ENCODE measurements at regions not wholly inside any gene's neighbourhood (a gene's known extent, or its start where the extent isn't known, plus 50 kb on each side); places are given as distances from the start of the nearest gene placed in this dataset.

DNA sequence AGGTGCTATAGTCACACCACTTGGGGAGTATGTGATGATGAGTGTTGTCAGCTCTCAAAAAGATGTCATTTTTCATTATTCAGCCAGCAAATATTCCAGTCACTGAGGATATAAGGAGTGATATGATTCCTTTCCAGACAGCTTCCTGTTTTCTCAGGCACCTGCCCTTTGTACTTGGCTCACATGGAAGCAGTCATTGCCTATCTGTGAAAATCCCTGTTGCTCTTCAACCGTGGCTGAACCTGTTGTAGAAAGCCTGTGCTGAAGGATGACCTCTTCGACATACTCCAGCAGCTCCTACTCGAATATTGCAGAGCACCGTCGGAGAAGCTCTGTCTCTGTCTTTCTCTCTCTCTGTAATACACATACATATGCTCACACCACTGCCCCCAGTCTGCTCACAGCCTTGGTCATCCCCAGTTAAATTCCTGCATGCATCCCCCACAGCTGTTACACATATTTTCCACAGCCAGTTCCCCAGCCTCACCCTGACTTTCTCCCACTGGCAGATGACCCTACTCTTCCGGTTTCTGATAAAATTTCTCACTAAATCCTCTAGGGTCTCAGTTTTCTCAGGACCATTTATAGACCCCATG lies 204.2 kb upstream of the ARGLU1 start:
- no peak overlapping the region for H3K27ac ChIP-seq (ENCODE audit: low read depth in 2 of 2, low read length in 1 of 2)
- H3K9ac ChIP-seq: no peak overlapping the region
- ChIA-PET CTCF (no interaction called here), POLR2A (no interaction called here)
- H2AFZ ChIP-seq (ENCODE audit: low read depth): no peak overlapping the region
- no peaks in the 10 kb centered on the region for H3K9me3 ChIP-seq
- no peaks in the 10 kb centered on the region for H3K79me2 ChIP-seq (ENCODE audit: insufficient read depth)
- H3K9me2 ChIP-seq: no peaks in the 10 kb centered on the region
- 15% methylated on average over 6 of the region's 6 CpGs for whole genome bisulfite sequencing (ENCODE audit: low lambda C conversion rate)
- no peaks in the 10 kb centered on the region for H3F3A ChIP-seq (replicated peaks; ENCODE audit: insufficient read depth)
- no peak overlapping the region for H3K4me3 ChIP-seq (ENCODE audit: low read depth in 2 of 2, low read length in 1 of 2)
- H3K27me3 ChIP-seq (ENCODE audit: insufficient read depth): no peaks in the 10 kb centered on the region
- H3K4me2 ChIP-seq: no peak overlapping the region
- no peaks in the 10 kb centered on the region for H3K36me3 ChIP-seq (replicated peaks in 1 of 2; ENCODE audit: control insufficient read depth in 1 of 2, insufficient read depth in 2 of 2, low read length in 1 of 2)
- DNase-seq: no peak
- TF ChIP-seq JUND (IDR thresholded peaks at IDR 0.05): no peak
- TF ChIP-seq RXRA (IDR thresholded peaks at IDR 0.05; ENCODE audit: borderline replicate concordance, low read depth): no peak
- TF ChIP-seq NRF1 (IDR thresholded peaks at IDR 0.05; ENCODE audit: low read depth, low read length): no peak
- TF ChIP-seq MXI1 (IDR thresholded peaks at IDR 0.05; ENCODE audit: low read depth, low read length): no peak
- TF ChIP-seq, protein P1, sequence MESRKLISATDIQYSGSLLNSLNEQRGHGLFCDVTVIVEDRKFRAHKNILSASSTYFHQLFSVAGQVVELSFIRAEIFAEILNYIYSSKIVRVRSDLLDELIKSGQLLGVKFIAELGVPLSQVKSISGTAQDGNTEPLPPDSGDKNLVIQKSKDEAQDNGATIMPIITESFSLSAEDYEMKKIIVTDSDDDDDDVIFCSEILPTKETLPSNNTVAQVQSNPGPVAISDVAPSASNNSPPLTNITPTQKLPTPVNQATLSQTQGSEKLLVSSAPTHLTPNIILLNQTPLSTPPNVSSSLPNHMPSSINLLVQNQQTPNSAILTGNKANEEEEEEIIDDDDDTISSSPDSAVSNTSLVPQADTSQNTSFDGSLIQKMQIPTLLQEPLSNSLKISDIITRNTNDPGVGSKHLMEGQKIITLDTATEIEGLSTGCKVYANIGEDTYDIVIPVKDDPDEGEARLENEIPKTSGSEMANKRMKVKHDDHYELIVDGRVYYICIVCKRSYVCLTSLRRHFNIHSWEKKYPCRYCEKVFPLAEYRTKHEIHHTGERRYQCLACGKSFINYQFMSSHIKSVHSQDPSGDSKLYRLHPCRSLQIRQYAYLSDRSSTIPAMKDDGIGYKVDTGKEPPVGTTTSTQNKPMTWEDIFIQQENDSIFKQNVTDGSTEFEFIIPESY (IDR thresholded peaks at IDR 0.05; ENCODE audit: borderline replicate concordance, low read depth): no peak
- TF ChIP-seq FOXJ3 (CRISPR knock-in tag; IDR thresholded peaks at IDR 0.05): no peak
- TF ChIP-seq, protein P2, sequence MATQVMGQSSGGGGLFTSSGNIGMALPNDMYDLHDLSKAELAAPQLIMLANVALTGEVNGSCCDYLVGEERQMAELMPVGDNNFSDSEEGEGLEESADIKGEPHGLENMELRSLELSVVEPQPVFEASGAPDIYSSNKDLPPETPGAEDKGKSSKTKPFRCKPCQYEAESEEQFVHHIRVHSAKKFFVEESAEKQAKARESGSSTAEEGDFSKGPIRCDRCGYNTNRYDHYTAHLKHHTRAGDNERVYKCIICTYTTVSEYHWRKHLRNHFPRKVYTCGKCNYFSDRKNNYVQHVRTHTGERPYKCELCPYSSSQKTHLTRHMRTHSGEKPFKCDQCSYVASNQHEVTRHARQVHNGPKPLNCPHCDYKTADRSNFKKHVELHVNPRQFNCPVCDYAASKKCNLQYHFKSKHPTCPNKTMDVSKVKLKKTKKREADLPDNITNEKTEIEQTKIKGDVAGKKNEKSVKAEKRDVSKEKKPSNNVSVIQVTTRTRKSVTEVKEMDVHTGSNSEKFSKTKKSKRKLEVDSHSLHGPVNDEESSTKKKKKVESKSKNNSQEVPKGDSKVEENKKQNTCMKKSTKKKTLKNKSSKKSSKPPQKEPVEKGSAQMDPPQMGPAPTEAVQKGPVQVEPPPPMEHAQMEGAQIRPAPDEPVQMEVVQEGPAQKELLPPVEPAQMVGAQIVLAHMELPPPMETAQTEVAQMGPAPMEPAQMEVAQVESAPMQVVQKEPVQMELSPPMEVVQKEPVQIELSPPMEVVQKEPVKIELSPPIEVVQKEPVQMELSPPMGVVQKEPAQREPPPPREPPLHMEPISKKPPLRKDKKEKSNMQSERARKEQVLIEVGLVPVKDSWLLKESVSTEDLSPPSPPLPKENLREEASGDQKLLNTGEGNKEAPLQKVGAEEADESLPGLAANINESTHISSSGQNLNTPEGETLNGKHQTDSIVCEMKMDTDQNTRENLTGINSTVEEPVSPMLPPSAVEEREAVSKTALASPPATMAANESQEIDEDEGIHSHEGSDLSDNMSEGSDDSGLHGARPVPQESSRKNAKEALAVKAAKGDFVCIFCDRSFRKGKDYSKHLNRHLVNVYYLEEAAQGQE (IDR thresholded peaks at IDR 0.05; ENCODE audit: low read depth, low read length): no peak
- TF ChIP-seq RFX5 (IDR thresholded peaks at IDR 0.05; ENCODE audit: low read length): no peak
- no peak for TF ChIP-seq FOSL2 (IDR thresholded peaks at IDR 0.05; ENCODE audit: borderline replicate concordance, low read depth)
- no peak for TF ChIP-seq YY1 (IDR thresholded peaks at IDR 0.05; ENCODE audit: low read depth)
- no peak for TF ChIP-seq POLR2AphosphoS5 (IDR thresholded peaks at IDR 0.05; ENCODE audit: low read depth, low read length)
- TF ChIP-seq EZH2phosphoT487 (IDR thresholded peaks at IDR 0.05; ENCODE audit: borderline replicate concordance, low read depth): no peak
- TF ChIP-seq, protein P3, sequence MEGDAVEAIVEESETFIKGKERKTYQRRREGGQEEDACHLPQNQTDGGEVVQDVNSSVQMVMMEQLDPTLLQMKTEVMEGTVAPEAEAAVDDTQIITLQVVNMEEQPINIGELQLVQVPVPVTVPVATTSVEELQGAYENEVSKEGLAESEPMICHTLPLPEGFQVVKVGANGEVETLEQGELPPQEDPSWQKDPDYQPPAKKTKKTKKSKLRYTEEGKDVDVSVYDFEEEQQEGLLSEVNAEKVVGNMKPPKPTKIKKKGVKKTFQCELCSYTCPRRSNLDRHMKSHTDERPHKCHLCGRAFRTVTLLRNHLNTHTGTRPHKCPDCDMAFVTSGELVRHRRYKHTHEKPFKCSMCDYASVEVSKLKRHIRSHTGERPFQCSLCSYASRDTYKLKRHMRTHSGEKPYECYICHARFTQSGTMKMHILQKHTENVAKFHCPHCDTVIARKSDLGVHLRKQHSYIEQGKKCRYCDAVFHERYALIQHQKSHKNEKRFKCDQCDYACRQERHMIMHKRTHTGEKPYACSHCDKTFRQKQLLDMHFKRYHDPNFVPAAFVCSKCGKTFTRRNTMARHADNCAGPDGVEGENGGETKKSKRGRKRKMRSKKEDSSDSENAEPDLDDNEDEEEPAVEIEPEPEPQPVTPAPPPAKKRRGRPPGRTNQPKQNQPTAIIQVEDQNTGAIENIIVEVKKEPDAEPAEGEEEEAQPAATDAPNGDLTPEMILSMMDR (IDR thresholded peaks at IDR 0.05): no peak
- TF ChIP-seq CHD2 (IDR thresholded peaks at IDR 0.05; ENCODE audit: low read length, partially characterized antibody): no peak
- TF ChIP-seq RCOR1 (IDR thresholded peaks at IDR 0.05; ENCODE audit: low read length): no peak
- TF ChIP-seq, protein P4, sequence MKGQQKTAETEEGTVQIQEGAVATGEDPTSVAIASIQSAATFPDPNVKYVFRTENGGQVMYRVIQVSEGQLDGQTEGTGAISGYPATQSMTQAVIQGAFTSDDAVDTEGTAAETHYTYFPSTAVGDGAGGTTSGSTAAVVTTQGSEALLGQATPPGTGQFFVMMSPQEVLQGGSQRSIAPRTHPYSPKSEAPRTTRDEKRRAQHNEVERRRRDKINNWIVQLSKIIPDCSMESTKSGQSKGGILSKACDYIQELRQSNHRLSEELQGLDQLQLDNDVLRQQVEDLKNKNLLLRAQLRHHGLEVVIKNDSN (IDR thresholded peaks at IDR 0.05; ENCODE audit: borderline replicate concordance, low read depth): no peak
- no peak for TF ChIP-seq GATA2 (CRISPR knock-in tag; IDR thresholded peaks at IDR 0.05)
- TF ChIP-seq, protein P5, sequence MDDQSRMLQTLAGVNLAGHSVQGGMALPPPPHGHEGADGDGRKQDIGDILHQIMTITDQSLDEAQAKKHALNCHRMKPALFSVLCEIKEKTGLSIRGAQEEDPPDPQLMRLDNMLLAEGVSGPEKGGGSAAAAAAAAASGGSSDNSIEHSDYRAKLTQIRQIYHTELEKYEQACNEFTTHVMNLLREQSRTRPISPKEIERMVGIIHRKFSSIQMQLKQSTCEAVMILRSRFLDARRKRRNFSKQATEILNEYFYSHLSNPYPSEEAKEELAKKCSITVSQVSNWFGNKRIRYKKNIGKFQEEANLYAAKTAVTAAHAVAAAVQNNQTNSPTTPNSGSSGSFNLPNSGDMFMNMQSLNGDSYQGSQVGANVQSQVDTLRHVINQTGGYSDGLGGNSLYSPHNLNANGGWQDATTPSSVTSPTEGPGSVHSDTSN (IDR thresholded peaks at IDR 0.05): no peak
- H3K4me1 ChIP-seq (ENCODE audit: control insufficient read depth in 1 of 2, insufficient read depth in 2 of 2, low read depth in 1 of 2, low read length in 1 of 2): no peaks in the 10 kb centered on the region
- no peaks in the 10 kb centered on the region for H4K20me1 ChIP-seq (ENCODE audit: insufficient read depth)
